A673 (cell line): ENCODE measurements at regions not wholly inside any gene's neighbourhood (a gene's known extent, or its start where the extent isn't known, plus 50 kb on each side); places are given as distances from the start of the nearest gene placed in this dataset.

Experiments used
- BruUV-seq: library from RNA; stranded (reverse); fragments of 400-500 nt; replicated peaks from 2 replicates; lab custom pipeline; 2021; lab: Mats Ljungman, UMichigan
- CTCF ChIA-PET: fragments of 300-600 bp; sonication (Branson Sonifier 250); formaldehyde crosslinking; loops from one replicate; lab custom pipeline; 2022; ENCODE audit warnings: antibody characterized with exemption; lab: Charles Lee
- POLR2A ChIA-PET: fragments of 300-600 bp; sonication (Branson Sonifier 250); formaldehyde crosslinking; loops from one replicate; lab custom pipeline; 2022; ENCODE audit warnings: antibody characterized with exemption; ENCODE audit not compliant: low non-redundant PET; lab: Charles Lee
- DNase-seq: peaks from one replicate; pipeline ENCODE4 v3.0.0-alpha.2; 2015; ENCODE audit warnings: low spot score
- H3K27ac ChIP-seq: fragments of 200-600 bp; sonication (generic); 2 replicates; pipeline ENCODE4 v1.5.1; 2016; ENCODE audit warnings: mixed run types, low read depth, mild to moderate bottlenecking, mixed read lengths, antibody characterized with exemption, low read length; ENCODE audit not compliant: poor library complexity, severe bottlenecking
- H3K27me3 ChIP-seq: fragments of 200-600 bp; sonication (generic); replicated peaks from 2 replicates; pipeline ENCODE4 v1.6.1; 2017; ENCODE audit warnings: mixed run types, low read depth, mild to moderate bottlenecking, mixed read lengths, antibody characterized with exemption, low read length; ENCODE audit not compliant: insufficient read depth, poor library complexity
- H3K36me3 ChIP-seq: fragments of 200-600 bp; sonication (generic); 2 replicates; pipeline ENCODE4 v1.6.1; 2016; ENCODE audit warnings: mixed run types, mild to moderate bottlenecking, mixed read lengths, antibody characterized with exemption, low read length; ENCODE audit not compliant: insufficient read depth, poor library complexity, severe bottlenecking
- H3K4me1 ChIP-seq: fragments of 200-600 bp; sonication (generic); 2 replicates; pipeline ENCODE4 v1.6.1; 2017; ENCODE audit warnings: mixed run types, mild to moderate bottlenecking, mixed read lengths, antibody characterized with exemption, low read length; ENCODE audit not compliant: insufficient read depth, poor library complexity, severe bottlenecking
- H3K4me3 ChIP-seq: fragments of 200-600 bp; sonication (generic); 2 replicates; pipeline ENCODE4 v1.5.1; 2016; ENCODE audit warnings: low read depth, mixed run types, mild to moderate bottlenecking, mixed read lengths, low read length; ENCODE audit not compliant: poor library complexity, severe bottlenecking
- H3K9me3 ChIP-seq: fragments of 200-600 bp; sonication (generic); 2 replicates; pipeline ENCODE4 v1.6.1; 2016; ENCODE audit warnings: mixed run types, low read depth, mild to moderate bottlenecking, mixed read lengths, antibody characterized with exemption, low read length; ENCODE audit not compliant: poor library complexity, severe bottlenecking
- EZH2 ChIP-seq: fragments of 200-600 bp; sonication (generic); IDR thresholded peaks from 2 replicates; pipeline ENCODE4 v1.6.1; 2017; ENCODE audit warnings: borderline replicate concordance, low read depth, mild to moderate bottlenecking, mixed read lengths, antibody characterized with exemption, low read length; ENCODE audit not compliant: poor library complexity, severe bottlenecking
- intact Hi-C: fragments of 100-400 bp; cut with micrococcal nuclease; formaldehyde crosslinking; loops from one replicate; pipeline ENCODE4 v1.10.0; 2022; ENCODE audit not compliant: unreplicated experiment
- TF ChIP-seq, protein P1 (sequence below): fragments of 300-800, 200-600 bp; sonication (generic); conservative IDR thresholded peaks from 2 replicates; pipeline ENCODE4 v1.5.1; 2017; ENCODE audit warnings: low read depth, mild to moderate bottlenecking, antibody characterized with exemption, low read length, moderate library complexity, mixed read lengths

DNA sequence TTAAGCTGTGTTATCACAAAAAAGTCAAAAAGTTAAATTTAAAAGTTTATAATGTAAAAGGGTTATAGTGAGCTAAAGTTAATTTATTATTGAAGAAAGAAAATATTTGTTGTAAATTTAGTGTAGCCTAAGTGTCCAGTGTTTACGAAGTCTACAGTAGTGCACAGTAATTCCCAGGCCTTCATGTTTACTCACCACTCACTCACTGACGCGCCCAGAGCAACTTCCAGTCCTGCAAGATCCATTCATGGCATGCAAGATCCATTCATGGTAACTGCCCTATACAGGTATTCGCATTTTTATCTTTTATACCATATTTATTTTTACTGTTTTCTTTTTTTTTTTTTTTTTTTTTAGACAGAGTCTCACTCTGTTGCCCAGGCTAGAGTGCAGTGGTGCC is 69.5 kb downstream of the TPRA1 start:
- CTCF ChIA-PET = no interaction called here
- intact Hi-C loops = no loop called here
- no peaks in the 10 kb centered on the region for H3K4me1 ChIP-seq

GRCh38 chr3:127518456-127519081 is 72.0 kb downstream of the TPRA1 start:
- Histone ChIP-seq H3K36me3 (no peaks in the 10 kb centered on the region), H3K4me1 (no peaks in the 10 kb centered on the region), H3K4me3 (no peak overlapping the region), H3K27ac (no peak overlapping the region), H3K27me3 (peaks cover 10% of the 10 kb centered on the region), H3K9me3 (no peaks in the 10 kb centered on the region)
- TF ChIP-seq, protein P1, sequence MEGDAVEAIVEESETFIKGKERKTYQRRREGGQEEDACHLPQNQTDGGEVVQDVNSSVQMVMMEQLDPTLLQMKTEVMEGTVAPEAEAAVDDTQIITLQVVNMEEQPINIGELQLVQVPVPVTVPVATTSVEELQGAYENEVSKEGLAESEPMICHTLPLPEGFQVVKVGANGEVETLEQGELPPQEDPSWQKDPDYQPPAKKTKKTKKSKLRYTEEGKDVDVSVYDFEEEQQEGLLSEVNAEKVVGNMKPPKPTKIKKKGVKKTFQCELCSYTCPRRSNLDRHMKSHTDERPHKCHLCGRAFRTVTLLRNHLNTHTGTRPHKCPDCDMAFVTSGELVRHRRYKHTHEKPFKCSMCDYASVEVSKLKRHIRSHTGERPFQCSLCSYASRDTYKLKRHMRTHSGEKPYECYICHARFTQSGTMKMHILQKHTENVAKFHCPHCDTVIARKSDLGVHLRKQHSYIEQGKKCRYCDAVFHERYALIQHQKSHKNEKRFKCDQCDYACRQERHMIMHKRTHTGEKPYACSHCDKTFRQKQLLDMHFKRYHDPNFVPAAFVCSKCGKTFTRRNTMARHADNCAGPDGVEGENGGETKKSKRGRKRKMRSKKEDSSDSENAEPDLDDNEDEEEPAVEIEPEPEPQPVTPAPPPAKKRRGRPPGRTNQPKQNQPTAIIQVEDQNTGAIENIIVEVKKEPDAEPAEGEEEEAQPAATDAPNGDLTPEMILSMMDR = no peak
- no peak for TF ChIP-seq EZH2
- intact Hi-C loops = no loop called here
- POLR2A ChIA-PET = no interaction called here
- DNase-seq = no peak
- CTCF ChIA-PET = no interaction called here
- no TSS peak for BruUV-seq

More for the DNA sequence above, 69.5 kb downstream of the TPRA1 start:
- no TSS peak for BruUV-seq
- no peak overlapping the region for H3K4me3 ChIP-seq
- POLR2A ChIA-PET = no interaction called here
- H3K36me3 ChIP-seq = no peaks in the 10 kb centered on the region
- no peak for DNase-seq
- H3K9me3 ChIP-seq = no peaks in the 10 kb centered on the region
- TF ChIP-seq, protein P1 = no peak
- no peak for TF ChIP-seq EZH2
- H3K27ac ChIP-seq = no peak overlapping the region
- H3K27me3 ChIP-seq = peaks cover 10% of the 10 kb centered on the region

DNA sequence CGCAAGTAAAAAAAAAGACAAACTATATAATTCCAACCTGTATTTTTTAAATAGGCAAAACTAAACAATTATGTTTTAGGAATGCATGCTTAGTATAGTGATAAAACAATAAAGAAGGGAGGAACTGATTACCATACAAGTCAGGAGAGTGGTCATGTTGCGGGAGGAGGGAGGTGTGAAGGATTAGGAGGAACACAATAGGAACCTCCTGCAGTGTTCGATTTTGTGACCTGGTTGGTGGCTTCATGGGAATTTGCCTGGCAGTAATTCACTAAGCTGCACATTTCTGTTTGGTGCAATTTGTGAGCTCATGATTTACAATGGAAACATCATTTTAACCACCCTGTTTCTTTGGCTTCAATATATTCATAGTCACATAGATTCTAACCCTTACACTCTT is 78.3 kb downstream of the TPRA1 start:
- POLR2A ChIA-PET = no interaction called here
- CTCF ChIA-PET = no interaction called here

More for the DNA sequence above, 78.3 kb downstream of the TPRA1 start:
- BruUV-seq = no TSS peak
- Histone ChIP-seq H3K27ac (no peak overlapping the region), H3K27me3 (peaks cover 22% of the 10 kb centered on the region), H3K9me3 (no peaks in the 10 kb centered on the region), H3K4me3 (no peak overlapping the region), H3K4me1 (no peaks in the 10 kb centered on the region), H3K36me3 (no peaks in the 10 kb centered on the region)
- intact Hi-C loops = no loop called here
- peak; percentile 8 for DNase-seq
- TF ChIP-seq EZH2 = no peak
- TF ChIP-seq, protein P1 = no peak
